GM19324 (cell line): ENCODE measurements at regions not wholly inside any gene's neighbourhood (a gene's known extent, or its start where the extent isn't known, plus 50 kb on each side); places are given as distances from the start of the nearest gene placed in this dataset.
"Not testable (repeated sequence)": the region's sequence is repeated elsewhere in the genome, so short reads cannot be mapped to it uniquely, and the experiment has no call there.

Experiments
- ATAC-seq: cut with Tn5 transposase; IDR thresholded peaks from one replicate; pipeline ENCODE4 v1.9.1; 2021; ENCODE audit warnings: mild to moderate bottlenecking, moderate library complexity; ENCODE audit not compliant: unreplicated experiment, low FRiP score

DNA sequence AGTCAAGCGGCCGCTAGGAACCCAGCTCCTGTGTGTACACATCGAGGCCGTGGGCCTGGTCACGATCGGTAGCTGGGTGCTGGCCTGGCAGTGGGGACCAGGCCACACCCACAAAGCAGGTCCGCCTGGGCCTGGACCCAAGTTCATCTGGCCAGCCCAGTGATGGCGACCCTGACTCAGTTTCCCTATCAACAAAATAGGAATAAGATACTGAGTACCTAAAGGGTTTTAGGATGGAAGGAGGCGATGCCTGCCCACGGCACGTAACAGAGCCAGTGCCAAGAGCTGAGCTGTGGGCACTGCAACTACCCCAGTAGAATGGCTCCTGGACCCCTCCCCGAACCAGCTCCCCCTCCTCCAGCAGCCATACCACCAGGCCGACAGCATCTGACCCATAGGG is 243.5 kb upstream of the SGCG start:
- no peak for ATAC-seq

DNA sequence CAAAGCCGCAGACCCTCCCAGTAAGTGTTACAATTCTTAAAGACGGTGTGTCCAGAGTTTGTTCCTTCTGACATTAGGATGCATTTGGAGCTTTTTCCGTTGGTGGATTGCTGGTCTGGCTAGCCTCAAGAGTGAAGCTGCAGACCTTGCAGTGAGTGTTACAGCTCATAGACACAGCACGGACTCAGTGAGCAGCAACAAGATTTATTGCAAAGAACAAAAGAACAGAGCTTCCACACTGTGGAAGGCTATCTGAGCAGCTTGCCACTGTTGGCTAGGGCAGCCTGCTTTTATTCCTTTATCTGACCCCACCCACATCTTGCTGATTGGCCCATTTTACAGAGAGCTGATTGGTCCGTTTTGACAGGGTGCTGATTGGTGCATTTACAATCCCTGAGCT is 242.8 kb upstream of the SGCG start:
- no peak for ATAC-seq

DNA sequence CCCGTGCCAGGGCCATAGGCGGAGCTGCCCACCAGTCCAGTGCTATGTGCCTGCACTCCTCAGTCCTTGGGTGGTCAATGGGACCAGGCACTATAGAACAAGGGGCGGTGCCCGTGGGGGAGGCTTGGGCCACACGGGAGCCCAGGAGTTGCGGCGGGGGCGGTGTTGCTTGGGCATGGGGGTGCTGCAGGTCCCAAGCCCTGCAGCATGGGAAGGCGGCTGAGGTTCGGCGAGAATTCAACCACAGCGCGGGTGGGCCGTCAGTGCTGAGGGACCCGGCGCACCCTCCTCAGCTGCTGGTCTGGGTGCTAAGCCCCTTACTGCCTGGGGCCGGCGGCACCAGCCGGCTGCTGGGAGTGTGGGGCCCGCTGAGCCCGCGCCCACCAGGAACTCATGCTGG is 242.2 kb upstream of the SGCG start:
- no peak for ATAC-seq

DNA sequence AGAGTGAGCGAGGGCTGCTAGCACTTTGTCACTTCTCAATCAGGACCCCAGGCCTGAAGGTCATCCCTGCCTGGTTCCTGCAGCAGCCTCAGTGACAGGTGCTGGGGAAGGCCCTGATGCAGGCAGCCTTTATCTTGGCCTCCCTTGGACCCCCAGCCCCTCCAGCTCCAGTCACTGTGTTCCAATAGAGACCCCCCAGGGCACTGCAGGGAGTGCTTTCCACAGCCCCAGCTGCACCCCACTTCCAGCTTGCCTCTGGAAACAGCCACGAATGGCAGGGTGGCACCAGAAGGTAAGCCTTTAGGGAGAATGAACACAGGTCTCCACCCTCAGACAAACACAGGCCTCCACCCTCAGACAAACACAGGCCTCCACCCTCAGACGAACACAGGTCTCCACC is 241.6 kb upstream of the SGCG start:
- no peak for ATAC-seq

DNA sequence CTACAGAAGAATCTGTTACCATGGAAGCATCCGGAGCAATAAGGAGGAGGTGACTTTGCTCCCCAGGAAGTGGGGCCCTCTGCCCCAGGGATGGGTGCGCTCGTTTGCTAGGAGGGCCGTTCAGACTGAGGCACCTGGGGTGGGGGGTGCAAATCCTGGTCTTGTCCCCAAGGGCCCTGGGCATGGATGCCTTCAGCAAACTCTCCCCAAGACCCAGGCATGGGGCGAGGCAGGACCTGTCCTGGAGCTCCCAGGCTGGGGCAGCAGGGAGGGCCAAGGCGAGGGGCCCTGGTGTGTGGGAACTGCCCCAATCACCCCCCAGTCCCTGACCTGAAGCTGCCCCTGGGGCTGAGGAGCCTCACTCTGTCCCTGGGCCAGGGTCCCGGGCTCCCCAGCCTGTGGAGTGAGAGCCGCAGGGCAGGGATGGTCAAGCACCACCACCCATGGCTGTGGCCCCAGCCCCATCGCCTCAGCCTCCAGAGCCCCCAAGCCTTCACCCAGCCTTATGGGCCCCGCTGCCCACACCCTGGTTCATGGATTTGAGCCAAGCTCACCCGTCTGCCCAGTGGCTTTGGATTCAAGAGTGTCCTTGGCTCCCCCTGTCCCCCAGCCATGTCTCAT is 240.6 kb upstream of the SGCG start:
- ATAC-seq, result no peak

DNA sequence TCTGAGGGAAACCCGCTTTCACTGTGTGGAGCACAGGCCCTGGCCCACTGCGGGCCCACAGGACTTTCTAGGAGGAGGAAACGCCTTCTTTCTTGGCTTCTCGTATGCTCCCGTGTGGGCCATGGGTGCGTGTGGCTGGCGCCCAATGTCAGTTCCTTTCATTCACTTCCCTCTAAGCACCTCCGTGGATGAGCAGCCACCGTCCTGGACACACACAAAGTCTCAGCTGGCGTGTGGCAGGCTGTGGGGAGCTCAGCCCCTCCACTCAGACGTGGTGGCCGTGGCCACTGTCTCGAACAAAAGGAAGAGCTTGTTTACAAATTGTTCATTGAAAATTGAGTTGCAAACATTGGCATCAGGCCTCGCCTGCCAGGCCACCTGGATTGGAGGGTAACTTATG is 240.0 kb upstream of the SGCG start:
- no peak for ATAC-seq

DNA sequence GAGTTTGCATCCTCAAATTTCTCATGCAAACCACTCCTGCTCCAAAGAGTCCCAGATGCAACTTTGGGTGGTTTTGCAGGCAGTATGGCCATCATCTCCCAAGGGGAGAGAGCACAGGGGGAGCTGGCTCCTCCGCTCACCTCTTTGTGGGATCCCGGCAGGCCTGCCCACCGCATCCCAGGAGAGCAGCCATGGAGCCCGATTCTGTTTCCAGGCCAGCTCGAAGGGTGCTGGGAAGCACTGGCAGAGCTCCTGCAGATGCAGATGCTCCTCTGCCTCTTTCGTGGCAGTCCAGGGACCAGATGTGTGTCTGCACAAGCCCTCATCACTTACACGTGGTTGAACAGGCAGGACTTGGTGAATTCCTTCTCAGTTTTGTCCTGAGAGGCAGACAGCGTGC is 239.3 kb upstream of the SGCG start:
- ATAC-seq, result not testable (repeated sequence)

DNA sequence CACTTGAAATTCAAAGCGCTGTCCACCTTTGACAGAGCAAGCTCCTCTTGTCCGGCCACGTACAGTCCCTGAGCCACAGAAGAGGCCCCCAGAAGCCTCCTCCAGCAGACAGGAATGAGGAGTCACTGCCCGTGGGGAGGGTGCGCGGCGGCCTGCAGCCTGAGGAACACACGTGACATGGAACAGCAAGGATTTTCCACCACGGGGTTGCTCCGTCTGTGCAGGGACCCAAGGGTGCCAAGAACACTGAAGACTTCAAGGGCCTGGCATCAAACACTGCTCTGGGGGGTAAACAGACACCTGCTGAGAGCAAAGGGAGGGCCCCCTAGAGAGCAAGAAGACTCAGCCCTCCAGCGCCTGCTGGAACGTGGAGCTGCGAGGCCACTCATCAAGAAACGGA is 237.9 kb upstream of the SGCG start:
- ATAC-seq, result not testable (repeated sequence)

DNA sequence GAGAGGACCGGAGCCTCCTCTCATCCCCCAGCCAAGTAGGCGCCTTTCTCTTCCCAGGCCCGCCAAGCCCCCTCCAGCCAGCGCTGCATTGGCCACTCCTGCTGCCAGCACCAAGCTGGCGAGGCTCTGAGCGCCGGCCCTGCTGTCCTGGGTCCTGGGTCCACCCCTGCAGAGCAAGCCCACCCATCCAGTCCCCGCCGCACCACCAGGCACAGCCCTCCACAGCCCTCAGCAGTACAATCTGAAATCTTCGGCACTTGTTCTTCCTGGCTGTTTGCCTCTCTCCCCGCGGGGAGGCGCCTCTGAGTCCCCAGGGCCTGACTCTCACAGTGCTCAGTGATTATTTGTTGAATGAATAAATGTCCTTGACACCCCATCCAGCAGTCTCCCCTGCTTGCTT is 236.4 kb upstream of the SGCG start:
- no peak for ATAC-seq

DNA sequence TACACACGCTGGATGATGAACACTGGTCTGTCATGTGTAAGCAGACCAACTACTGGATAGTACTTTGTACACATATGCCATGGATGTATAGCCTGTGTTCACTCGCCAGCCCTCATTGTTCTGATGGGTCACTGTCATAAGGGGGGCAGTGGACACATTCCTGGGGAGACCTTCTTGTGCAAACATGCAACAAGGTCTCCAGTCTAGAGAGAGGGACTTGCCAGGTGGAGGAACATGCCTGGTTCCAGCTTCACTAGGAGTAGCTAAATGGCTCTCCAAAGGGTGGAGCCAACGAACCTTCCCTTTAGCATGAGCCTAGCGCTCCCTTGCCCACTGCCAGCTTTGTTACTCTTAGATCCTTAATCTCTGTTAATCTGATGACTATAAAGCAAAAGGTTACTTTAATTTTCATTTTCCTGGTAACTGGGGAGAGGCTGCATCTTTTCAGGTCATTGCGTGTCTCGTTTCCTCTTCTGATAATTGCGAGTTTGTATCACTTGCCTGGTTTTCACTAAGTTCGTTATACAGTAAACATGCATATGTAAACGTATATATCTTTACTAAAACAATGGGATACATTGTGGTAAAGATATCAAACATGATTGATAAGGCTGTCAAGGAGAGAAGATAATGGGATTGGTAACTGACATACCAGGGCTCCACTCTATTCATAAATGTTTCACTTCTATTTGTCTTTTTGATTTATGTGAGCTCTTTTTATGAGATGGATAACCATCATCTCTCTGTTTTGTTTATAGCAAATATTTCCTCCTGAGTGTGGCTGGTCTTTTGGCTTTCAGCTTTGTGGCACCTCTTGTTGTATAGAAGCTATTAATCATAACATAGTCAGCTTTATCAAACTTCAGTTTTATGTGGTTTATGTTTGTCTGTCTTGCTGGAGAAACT is 235.2 kb upstream of the SGCG start:
- no peak for ATAC-seq

DNA sequence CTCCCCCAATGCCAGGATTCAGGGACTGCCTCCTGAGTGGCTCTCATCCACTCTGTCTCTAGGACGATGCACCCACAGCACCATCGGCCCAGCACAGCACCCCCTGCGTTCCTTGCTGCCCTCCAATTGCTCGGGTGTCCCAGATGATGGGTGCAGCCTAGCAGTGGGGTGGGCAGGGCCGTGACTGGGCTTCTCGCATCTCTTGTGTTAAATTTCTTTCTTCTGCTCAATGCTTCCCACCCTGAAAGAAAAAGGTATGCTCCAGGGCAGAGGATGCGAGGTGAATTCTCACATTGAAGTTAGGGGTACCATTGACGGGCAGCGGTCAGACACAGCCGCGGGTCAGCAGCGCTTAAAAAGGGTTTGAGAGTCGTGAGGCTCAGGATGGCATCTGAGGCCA is 232.4 kb upstream of the SGCG start:
- no peak for ATAC-seq

DNA sequence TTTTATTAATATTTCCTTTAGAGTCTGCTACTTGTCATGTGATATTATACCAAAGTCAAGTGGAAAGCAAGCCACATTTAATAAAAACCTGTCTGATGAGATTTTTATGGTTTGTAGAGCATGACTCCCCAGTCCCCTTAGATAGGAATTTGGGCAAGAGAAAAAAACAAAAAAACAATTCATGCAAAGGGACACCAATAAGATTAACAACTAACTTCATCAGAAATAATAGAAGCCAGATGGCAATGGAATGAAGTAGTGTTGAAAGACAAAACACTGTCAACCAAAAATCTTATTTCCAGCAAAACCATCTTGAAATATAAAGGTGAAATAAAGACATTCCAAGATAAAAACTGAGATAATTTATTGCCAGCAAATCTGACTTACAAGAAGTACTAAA is 228.8 kb upstream of the SGCG start:
- not testable (repeated sequence) for ATAC-seq

DNA sequence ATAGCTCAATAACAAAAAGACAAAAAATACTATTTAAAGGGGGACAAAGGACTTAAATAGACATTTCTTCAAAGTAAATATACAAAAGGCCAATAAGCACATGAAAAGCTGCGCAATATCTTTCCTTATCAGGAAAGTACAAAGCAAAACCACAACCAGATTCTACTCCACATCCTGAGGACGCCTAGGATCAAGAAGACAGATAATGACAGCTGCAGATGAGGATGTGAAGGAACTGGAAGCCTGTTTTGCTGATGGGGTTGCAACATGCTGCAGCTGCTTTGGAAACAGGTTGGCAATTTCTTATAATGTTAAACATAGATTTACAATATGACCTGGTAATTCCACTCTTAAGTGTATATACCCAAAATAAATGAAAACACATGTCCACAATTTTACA is 225.6 kb upstream of the SGCG start:
- not testable (repeated sequence) for ATAC-seq

DNA sequence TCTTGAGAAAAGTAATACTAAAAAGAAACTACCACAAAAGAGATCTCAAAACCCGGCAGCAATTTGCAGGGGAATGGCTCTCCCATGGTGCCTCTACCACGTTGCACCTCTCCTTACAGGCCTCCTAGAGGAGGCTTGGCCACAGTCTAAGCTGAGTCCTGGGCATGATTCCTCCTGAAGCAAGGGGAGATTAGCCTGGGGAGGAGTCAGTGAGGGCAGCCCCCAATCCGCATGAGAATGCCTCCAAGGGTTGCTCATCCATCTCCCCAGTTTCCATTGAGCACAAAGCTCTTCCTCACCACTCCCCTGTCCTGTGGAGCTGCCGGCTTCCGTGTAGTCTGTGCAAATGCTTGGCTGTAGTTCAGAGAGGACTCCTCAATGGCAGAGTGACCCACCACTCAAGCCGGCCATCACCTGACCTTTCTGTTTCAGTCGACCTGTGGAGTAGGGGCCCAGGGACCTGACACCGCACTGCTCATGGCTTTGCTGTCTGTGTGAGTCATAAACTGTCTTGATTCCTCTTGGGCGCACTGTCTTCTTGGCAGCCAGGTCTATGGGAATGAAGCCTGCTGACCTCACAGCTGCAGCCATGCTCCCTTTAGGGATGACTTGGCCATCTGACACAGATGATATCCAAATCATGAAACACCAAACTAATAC is 224.2 kb upstream of the SGCG start:
- not testable (repeated sequence) for ATAC-seq

DNA sequence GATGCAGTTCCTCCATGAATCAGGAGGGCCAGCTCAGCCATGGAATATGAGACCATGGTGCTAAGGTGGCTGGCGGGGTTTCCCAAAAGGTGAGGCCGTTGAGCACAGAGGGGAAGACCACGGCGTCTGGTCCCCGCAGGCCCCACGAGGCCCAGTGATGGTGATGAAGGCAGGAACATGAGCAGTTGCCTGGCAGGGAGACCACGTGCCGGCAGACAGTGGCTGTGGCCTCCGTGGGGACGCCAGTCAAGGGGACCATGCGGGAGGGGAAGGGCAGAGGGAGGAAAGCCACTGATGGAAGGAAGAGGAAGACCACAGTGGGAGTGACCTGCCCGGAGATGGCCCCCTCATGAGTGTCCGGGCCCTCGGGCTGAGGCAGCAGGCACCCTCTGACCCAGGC is 220.9 kb upstream of the SGCG start:
- ATAC-seq, result not testable (repeated sequence)

DNA sequence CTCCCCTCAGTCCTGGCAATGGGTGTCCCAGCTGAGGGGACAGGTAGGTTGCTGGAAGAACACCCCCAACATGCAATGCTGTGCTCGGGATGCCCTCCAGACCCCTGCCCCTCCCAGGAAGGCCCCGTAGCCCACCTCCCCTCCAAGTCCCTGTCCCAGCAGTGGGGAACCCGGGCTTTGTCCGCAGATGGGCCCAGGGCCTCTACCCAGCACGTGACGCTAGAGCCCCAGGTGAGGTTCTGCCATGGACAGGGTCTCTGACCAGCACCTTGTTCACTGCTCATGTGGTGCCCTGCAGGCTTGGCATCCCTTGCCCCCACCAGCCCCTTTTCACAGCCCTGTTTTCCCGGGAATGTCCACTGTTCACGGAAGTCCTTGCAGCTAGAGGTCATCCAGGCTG is 220.0 kb upstream of the SGCG start:
- no peak for ATAC-seq

DNA sequence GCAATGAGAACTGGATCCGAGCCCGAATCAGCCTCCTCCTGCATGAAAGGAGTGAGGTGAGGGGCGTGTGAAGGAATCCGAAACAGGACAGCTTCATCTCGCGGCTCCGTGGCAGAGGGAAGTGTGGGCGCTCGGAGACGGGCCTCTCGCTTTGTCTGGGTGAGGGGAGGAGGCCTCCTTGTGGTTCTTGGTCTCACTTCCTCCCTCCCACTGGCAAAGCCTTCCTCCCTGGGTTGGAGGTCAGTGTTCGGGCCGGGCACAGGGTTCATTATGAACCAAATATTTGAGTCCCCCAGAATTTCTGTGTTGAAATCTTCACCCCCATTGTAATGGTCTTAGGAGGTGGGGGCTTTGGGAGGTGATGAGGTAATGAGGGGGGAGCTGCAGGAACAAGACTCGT is 219.4 kb upstream of the SGCG start:
- ATAC-seq, result not testable (repeated sequence)

DNA sequence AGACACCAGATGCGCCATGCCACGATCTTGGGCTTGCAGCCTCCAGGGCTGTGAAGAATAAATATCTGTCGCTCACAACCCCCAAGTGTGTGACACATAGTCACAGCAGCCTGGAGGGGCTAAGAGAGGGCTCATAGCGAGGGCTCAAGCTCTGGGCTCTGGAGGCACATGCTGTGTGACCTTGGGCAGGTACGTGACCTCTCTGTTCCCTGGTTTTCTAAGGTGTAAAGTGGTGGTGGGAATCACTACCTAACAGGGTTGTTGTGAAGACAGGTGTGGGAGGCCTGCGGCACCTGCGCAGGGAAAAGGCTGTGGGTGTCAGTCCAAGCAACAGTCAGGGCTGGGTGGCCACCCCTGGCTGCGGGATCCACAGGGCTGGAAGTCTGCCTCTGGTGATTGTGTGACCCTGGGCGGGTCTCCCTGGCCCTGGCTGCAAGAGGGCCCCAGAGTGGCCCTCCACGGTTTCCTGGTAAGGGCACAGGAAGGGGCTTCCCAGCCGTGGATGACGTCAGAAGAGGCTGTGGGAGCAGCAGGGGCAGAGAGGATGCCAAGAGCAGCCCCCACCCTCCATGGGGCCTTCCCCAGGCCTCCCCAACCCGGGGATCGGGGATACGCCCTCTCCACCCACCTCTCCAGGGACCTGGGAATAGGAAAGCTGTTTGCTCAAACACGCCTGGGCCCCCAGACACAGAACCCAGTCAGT is 218.8 kb upstream of the SGCG start:
- no peak for ATAC-seq

DNA sequence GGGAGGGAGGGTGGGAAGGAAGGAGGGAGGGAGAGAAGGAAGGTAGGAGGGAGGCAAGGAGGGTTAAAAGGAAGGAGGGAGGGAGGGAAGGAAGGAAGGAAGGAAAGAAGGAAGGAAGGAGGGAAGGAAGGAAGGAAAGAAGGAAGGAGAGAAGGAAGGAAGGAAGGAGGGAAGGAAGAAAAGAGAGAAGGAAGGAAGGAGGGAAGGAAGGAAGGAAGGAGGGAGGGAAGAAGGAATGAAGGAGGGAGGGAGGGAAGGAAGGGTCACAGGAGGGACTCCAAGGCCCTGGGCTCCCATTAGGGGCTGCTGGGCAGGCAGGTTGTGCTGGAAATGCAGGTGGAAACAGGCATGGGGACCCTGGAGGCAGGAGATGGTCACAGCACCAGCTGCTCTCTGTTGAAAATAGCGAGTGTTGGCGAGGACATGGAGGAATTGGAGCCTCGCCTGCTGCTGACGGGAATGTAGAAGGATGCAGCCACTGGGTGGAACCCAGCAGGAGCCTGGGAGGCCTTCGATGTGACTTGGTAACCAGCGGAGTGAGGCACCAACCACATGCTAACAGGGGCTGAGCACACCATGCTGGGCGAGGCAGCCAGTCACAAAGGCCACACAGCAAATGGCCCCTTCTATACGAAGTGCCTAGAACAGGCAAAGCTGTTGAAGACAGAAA is 217.3 kb upstream of the SGCG start:
- ATAC-seq, result not testable (repeated sequence)

DNA sequence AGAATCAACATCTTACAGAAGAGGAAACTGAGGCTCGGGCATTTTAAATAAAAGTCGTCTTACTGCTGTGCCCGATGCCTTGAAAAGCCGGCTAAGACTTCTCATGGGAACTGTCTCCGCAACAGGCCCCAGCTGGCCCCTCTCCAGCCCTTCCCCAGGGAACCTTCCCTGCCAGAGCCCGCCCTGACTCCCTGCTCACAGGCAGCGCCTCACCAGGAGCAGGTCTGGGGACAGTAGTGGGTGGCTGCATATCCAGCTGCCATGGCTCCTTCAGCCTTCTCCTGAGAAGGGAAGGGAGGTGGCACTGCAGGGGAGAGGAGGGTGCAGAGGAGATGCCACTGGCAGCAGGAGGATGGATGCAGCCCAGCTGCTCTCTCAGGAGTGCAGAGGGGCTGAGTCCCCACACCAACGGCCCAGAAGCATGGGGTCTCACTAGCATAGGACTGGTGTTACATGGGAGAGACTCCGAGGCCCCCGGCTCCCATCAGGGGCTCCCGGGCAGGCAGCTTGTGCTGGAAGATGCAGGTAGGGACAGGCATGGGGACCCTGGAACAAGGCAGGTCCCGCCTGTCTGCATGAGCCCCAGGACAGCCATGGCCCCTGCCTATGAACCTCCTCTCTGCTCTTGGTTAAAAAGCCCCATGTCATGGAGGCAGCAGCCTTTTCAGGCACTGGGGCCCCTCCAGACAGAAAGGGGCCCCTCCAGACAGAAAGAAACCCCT is 216.4 kb upstream of the SGCG start:
- no peak for ATAC-seq
